Mucosa of gallbladder (tissue), 1 donor: ENCODE measurements at regions not wholly inside any gene's neighbourhood (a gene's known extent, or its start where the extent isn't known, plus 50 kb on each side); places are given as distances from the start of the nearest gene placed in this dataset.
"Not testable (repeated sequence)": the region's sequence is repeated elsewhere in the genome, so short reads cannot be mapped to it uniquely, and the experiment has no call there.

Source experiments
- DNase-seq: peaks from one replicate; pipeline ENCODE4 v3.0.0-alpha.2; 2020; ENCODE audit warnings: low spot score
- donor health status: DM: no; HTN: no; CAD: no.

- no peak for DNase-seq
Observed at GRCh38 chr5:158265931-158266700, 407.2 kb upstream of the CLINT1 start.

DNA sequence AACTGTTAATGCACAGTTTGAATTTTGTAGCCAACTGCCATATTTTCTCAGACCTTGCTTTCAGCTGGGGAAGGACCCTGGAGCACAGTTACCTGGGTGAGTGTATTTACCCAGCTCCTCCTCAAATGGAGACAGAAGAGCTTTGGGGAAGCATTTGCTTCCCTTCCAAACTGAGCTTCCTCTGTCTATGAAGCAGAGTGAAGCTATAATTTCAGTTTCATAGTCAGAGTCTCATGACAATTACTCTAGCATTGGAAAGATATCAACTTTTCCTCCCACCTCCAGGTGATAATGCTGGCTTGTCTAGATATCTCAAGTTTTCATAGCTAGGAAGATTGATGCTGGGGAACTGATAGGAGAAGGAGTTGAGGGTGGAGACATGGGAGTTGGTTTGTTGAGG lies 406.4 kb upstream of the CLINT1 start:
- DNase-seq: no peak

DNA sequence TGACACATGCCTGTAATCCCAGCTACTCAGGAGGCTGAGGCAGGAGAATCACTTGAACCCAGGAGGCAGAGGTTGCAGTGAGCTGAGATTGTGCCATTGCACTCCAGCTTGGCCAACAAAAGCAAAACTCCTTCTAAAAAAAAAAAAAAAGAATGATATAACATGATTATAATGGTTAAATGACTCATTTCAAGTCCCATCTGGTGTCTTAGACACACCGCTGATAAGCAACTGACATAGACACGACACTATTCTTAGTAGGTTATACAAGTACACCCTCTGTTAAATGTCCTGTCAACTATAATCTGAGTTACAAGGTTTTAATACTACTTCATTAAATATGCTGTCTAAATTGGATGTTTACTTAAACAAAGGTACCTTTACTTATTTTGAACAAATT lies 405.3 kb upstream of the CLINT1 start:
- DNase-seq: no peak

DNA sequence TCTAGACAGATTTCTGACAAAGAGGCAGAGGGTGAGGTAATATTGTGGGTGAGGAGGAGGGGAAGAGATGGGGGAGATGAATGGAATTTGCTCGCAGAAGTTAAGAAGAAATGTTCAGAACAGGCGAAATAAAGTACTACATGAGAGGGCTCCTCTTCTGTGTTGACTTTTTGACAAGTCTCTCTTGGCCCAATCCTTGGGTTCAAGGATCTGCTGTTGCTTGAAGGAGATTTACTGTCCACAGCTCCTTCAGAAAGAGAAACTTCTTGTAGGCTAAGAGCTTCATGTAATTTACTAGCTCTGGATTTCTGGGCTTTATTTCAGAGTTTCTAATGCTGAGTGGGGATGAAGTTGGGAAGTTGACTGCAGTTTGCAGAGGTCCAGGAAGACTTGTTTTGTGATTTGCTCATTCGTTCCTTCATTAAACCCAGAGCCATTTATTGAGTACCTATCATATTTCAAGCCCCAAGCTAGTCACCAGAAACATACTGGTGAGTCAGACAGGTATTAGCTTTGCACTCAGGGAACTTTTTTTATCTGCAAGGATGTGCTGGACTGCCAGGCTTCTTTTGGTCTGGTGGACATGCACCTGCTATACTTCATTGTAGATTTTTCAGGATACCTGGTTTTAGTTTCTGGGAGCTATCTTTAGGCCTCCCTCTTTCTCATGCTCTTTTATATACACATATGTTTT lies 402.9 kb upstream of the CLINT1 start:
- DNase-seq: no peak

- DNase-seq: no peak
Observed at GRCh38 chr5:158256096-158256495, 397.2 kb upstream of the CLINT1 start.

- DNase-seq: no peak
Observed at GRCh38 chr5:158255609-158256008, 396.7 kb upstream of the CLINT1 start.

GRCh38 chr5:158246661-158247060 lies 387.7 kb upstream of the CLINT1 start:
- no peak for DNase-seq

- DNase-seq: no peak
Observed at GRCh38 chr5:158245513-158245912, 386.6 kb upstream of the CLINT1 start.

DNA sequence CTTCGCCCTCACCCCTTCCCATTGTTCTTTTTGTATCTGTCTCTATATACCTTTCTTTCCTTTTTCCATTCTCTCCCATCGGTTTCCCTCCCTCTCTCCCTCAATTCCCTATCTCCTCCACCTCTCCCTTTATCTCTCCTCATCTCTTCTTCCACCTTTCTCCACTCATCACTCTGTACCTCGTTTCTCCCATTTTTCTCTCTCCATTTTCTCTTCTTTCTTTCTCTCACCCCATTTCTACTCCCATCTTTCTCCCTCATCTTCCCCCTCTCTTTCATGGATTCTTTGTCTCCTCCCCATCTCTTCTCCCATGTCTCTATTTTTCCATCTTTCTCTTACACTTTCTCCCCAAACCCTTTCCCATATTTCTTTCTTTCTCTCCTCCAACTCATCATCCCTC lies 385.9 kb upstream of the CLINT1 start:
- no peak for DNase-seq

DNA sequence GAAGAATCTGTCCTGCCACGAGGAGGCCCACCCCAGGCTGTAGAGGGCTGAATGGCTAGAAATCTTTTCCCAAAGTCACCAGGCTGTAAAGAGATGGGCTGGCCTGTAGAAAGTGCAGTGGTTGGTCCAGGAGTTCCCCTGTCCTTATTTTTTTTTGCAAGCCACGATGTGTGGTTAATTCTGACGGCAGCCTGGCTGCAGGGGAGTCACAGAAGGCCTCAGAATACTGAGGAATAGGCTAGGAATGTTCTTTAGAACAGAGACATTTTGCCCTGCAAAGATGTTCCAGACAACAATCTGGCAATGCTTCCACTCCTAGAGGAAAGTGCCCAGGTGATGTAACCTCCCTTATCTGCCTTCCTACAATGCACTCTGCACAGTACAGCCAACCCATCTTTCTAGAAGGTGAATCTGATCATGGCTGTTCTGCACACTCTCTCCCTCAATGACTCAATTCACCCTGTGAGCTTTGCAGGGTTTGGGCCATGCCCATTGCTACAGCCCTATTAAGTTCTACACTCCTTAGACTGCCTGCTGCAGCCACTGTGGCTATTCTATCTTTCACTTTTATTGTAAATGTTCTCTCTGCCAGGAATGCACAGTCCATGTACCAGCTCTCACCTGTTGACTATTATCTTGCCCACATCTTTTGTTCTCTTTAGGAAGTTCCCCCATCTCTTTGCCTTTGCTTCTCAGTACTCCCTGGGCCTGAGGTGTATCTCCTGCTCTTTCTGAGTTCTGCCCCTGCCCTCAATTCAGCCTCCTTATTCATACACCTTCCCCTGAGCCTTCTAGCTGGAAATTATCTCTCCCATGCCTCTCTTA lies 377.8 kb upstream of the CLINT1 start:
- no peak for DNase-seq

DNA sequence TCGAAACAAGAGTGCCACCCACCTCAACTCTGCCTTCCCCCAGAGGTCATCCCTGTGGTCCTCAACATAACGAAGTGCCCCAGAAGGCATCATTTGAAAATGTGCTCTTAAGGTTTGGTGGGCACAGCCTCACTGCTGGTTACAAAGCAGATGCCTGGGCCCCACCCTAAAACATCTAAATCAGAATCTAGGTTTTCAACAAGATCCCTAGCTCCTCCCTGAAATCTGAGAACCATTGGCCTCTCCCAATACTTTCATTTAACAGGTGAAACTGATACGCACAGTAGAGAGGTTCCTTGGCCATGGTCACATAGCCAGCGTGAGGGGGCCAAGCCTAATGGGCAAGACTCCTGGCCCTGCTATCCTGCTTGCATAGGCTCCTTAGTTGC lies 376.2 kb upstream of the CLINT1 start:
- DNase-seq: no peak

DNA sequence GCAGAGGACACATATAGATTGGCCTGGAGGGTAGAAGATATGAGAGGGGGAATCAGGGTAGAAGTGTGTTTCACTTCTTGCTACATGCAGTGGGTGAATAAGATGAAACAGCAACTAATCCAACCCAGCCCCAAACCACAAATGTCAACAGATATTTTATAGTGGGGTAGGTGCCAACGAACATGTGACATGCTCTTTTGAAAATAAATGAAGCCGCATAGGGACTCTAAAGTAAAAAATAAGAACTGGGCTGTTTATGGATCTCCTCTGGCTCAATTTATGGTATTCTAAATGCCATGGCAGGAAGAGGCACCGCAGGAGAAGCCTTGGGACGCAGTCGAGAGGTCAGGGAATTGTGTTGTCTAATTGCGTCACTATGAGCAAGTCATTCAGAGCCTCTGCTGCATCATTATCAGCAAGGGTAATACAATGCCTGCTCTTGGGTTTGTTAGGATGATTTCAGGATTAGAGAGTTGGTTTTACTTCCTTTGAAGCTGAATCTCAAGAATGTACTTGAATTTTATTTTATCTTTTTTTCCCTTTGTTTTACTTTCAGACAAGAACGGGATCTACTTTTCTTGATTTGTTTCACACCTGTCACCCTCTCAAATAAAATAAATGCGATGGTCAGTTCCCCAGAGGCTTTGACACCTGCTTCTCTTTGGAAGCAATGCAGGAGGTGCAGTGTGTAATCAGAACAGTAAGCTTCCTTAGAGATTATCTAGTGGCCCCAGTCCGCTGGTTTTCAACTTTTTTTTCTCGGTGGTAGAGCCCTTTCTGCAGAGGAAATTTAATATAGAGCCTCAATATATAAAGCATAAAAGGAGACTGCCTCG lies 375.6 kb upstream of the CLINT1 start:
- DNase-seq: no peak

- DNase-seq: no peak
Observed at GRCh38 chr5:158233735-158234322, 374.9 kb upstream of the CLINT1 start.

- DNase-seq: not testable (repeated sequence)
Observed at GRCh38 chr5:158227314-158227713, 368.4 kb upstream of the CLINT1 start.

GRCh38 chr5:158226496-158226895 lies 367.6 kb upstream of the CLINT1 start:
- no peak for DNase-seq

DNA sequence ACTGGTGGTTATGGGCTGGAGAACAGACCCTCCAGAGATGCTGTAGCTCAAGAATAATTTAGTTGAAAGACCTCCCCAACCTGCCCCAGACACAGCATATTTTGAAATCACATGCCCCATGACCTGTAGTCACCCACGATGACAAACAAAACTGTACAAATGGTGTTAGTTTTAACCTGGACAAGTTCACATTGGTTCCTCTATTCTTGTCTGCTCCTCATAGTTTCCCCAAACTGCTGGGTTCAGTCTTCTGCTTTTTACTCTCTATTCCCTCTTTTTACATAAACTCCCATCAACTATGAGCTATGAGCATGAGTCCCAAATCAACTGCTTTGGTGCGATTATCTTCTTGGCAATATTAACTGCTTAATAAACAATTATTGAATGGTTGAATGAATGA lies 365.3 kb upstream of the CLINT1 start:
- no peak for DNase-seq

DNA sequence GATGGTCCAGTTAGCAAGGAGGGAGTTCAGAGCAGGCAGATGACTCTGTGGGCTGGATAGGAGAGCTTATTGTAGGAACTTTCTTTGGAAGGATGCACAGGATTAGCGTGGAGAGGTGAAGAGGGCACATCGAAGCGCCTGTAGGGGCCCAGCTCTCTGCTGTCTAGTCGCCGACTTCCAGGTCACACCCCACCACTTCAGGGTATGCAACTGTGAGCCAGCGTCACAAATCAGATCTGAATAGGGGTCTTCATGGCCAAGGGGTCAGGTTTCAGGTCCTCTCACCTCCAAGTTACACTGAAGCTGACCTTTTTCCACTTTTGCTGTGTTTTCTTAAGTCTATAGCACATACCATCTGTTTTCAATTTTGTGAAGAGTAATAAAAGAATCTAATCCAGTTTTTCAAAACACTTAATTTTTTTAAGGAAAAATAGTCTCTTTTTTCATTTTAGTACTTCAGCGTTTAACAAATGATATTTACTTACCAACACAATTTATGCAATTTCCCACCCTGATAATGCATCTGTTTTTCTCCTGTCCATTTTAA lies 364.2 kb upstream of the CLINT1 start:
- DNase-seq: no peak

DNA sequence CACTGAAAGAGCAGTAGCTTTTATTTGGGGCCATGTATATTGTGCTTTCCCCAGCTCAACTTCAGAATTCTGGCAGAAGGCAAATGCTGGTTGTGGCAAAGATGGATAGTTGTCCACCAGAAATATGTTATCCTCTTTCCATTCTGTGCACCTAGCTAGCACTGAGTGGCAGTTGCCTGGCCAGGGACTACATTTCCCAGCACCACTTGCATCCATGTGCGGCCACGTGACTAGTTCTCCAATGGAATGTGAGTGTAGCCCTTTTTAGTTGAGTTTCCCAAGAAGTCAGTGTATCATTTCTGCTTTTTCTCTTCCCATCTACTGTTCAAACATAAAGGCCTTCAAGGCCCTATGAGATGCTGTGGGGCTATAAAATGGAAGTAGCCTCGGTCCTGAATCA lies 354.0 kb upstream of the CLINT1 start:
- DNase-seq: no peak

GRCh38 chr5:158212237-158212636 lies 353.3 kb upstream of the CLINT1 start:
- no peak for DNase-seq

DNA sequence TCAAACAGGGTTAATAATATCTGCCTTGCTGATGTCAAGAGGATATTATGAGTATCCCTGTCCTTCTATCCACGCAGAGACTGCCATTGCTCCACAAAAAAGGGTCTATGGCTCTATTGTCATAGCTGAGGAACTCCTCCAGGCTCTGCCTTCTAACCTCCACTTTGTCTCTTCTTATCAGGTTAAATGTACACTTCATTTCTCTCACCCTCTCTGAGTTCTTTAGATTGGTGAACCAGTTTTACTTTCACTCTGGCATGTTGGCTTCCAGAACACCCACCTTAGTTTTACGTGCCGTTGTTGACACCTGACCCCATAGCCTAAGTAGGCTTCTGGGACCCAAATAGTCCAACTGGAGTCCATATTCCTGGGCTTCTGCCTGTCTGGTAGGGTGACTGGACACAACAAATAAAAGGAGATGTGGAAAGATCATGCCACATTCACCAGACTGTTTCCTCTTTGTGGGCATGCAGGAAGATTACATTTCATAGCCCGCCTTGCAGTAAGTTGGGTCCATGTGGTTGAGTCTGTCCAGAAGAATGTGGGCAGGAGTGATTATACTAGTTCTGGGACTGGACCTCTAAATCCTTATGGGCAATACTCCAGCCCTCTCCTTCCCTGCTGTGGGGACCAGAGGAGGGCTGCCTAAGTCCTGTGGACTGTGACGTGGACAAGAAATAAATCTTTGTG lies 350.4 kb upstream of the CLINT1 start:
- DNase-seq: no peak
